BE2C (cell line): ENCODE measurements at regions not wholly inside any gene's neighbourhood (a gene's known extent, or its start where the extent isn't known, plus 50 kb on each side); places are given as distances from the start of the nearest gene placed in this dataset.

Source experiments
- DNase-seq: peaks from one replicate; pipeline ENCODE4 v3.0.0-alpha.2; 2020
- H3K27me3 ChIP-seq: fragments of 250-450 bp; sonication (Bioruptor Pico); 2 replicates; pipeline ENCODE4 v1.5.1; 2020; ENCODE audit warnings: mild to moderate bottlenecking
- H3K36me3 ChIP-seq: fragments of 250-450 bp; sonication (Bioruptor Pico); 2 replicates; pipeline ENCODE4 v1.5.1; 2020; ENCODE audit warnings: mild to moderate bottlenecking
- H3K4me1 ChIP-seq: fragments of 250-450 bp; sonication (Bioruptor Pico); 2 replicates; pipeline ENCODE4 v1.5.1; 2020
- H3K4me3 ChIP-seq: 2 replicates; pipeline ENCODE4 v1.5.1; 2011; ENCODE audit warnings: low read depth, low read length
- H3K9me3 ChIP-seq: fragments of 250-450 bp; sonication (Bioruptor Pico); 2 replicates; pipeline ENCODE4 v1.5.1; 2020
- TF ChIP-seq, protein P1 (sequence below): IDR thresholded peaks from 2 replicates; pipeline ENCODE4 v1.5.1; 2012; ENCODE audit warnings: mild to moderate bottlenecking, low read depth, low read length

DNA sequence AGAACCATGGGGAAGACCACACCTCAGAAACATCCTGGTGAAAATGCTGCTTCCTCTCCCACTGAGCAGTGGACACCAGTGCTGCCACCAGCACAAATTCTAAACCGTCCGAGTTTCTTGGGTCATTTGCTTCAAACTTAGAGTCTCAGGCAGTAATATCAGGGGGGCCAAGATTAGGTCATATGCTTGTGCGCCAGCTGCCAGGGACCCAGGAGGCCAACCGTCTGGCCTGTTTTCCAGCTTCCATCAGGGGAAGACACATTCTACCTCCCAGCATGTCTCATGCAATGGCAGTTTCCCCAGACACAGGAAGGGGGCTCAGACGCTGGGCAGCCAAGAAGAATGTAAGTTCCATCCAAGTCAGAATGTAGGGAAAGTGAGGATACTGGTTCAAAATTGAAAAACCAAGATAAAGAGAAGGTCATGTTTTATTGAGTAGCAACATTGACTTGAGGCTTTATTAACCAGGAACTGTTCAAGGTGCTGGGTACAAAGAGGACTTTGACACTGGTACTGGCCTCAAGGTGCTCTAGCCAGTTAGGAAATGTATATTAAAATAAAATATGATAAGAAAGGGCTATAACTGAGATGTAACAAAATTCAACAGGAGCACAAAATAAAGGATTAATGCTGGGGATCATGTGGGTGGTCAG lies 59.7 kb upstream of the EED start:
- H3K4me3 ChIP-seq = no peak overlapping the region
- TF ChIP-seq, protein P1, sequence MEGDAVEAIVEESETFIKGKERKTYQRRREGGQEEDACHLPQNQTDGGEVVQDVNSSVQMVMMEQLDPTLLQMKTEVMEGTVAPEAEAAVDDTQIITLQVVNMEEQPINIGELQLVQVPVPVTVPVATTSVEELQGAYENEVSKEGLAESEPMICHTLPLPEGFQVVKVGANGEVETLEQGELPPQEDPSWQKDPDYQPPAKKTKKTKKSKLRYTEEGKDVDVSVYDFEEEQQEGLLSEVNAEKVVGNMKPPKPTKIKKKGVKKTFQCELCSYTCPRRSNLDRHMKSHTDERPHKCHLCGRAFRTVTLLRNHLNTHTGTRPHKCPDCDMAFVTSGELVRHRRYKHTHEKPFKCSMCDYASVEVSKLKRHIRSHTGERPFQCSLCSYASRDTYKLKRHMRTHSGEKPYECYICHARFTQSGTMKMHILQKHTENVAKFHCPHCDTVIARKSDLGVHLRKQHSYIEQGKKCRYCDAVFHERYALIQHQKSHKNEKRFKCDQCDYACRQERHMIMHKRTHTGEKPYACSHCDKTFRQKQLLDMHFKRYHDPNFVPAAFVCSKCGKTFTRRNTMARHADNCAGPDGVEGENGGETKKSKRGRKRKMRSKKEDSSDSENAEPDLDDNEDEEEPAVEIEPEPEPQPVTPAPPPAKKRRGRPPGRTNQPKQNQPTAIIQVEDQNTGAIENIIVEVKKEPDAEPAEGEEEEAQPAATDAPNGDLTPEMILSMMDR = no peak
- no peaks in the 10 kb centered on the region for H3K9me3 ChIP-seq
- H3K36me3 ChIP-seq = no peaks in the 10 kb centered on the region
- DNase-seq = no peak
- H3K4me1 ChIP-seq = no peaks in the 10 kb centered on the region; the same call in 1 of the 2 replicates
- H3K27me3 ChIP-seq = no peaks in the 10 kb centered on the region

GRCh38 chr11:86183694-86184093 lies 60.9 kb upstream of the EED start:
- no peak overlapping the region for H3K4me3 ChIP-seq
- no peaks in the 10 kb centered on the region for H3K36me3 ChIP-seq
- H3K27me3 ChIP-seq = no peaks in the 10 kb centered on the region
- TF ChIP-seq, protein P1 = no peak
- no peak for DNase-seq
- no peaks in the 10 kb centered on the region; the same call in 1 of the 2 replicates for H3K4me1 ChIP-seq
- no peaks in the 10 kb centered on the region for H3K9me3 ChIP-seq

GRCh38 chr11:86182976-86183584 lies 61.5 kb upstream of the EED start:
- no peak overlapping the region for H3K4me3 ChIP-seq
- DNase-seq = no peak
- no peaks in the 10 kb centered on the region for H3K9me3 ChIP-seq
- H3K27me3 ChIP-seq = no peaks in the 10 kb centered on the region
- TF ChIP-seq, protein P1 = no peak
- H3K4me1 ChIP-seq = no peaks in the 10 kb centered on the region; the same call in 1 of the 2 replicates
- no peaks in the 10 kb centered on the region for H3K36me3 ChIP-seq

GRCh38 chr11:86181379-86181778 lies 63.2 kb upstream of the EED start:
- H3K4me3 ChIP-seq = no peak overlapping the region
- H3K4me1 ChIP-seq = no peaks in the 10 kb centered on the region; the same call in 1 of the 2 replicates
- no peaks in the 10 kb centered on the region for H3K27me3 ChIP-seq
- H3K36me3 ChIP-seq = no peaks in the 10 kb centered on the region
- no peaks in the 10 kb centered on the region for H3K9me3 ChIP-seq
- TF ChIP-seq, protein P1 = no peak
- no peak for DNase-seq

DNA sequence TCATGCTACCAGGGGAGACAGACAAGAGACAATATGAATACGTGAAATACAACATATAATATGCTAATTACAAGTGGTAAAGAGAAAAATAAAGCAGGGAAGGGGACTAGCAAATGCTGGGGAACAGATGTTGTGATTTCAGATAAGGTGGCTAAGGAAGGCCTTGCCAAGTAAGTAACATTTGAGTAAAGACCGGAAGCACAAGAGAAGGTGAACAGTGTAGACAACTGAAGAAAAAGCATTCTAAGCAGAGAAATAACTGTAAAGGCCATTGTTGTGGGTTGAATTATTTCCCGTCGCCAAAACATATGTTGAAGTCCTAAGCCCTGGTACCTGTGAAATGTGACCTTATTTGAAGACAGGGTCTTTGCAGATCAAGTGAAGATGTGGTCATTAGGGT lies 63.7 kb upstream of the EED start:
- DNase-seq = no peak
- TF ChIP-seq, protein P1 = no peak
- no peaks in the 10 kb centered on the region for H3K27me3 ChIP-seq
- H3K4me1 ChIP-seq = no peaks in the 10 kb centered on the region; the same call in 1 of the 2 replicates
- no peaks in the 10 kb centered on the region for H3K36me3 ChIP-seq
- no peaks in the 10 kb centered on the region for H3K9me3 ChIP-seq
- no peak overlapping the region for H3K4me3 ChIP-seq

DNA sequence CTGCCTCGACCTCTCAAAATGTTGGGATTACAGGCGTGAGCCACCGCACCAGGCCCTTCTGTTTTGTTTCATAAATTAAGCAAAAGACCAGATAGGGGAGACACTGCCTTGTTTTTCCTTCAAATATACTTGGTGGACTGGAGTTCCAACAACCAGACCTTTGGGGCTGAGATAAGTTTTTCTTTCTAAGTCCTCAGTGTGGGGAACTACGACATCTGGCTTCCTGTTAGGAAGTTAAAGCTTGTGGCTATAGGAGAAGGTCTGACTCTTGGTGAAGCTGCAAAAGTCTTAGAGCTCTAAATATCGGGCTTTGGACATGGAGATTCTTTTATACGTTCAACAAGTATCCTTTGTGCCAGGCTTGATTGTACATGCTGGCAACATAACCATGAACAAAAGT lies 64.1 kb upstream of the EED start:
- TF ChIP-seq, protein P1 = no peak
- H3K9me3 ChIP-seq = no peaks in the 10 kb centered on the region
- DNase-seq = no peak
- no peaks in the 10 kb centered on the region for H3K36me3 ChIP-seq
- H3K27me3 ChIP-seq = no peaks in the 10 kb centered on the region
- H3K4me3 ChIP-seq = no peak overlapping the region
- H3K4me1 ChIP-seq = no peaks in the 10 kb centered on the region; the same call in 1 of the 2 replicates
